MCF 10A (cell line): ENCODE measurements at regions not wholly inside any gene's neighbourhood (a gene's known extent, or its start where the extent isn't known, plus 50 kb on each side); places are given as distances from the start of the nearest gene placed in this dataset.
"Not testable (repeated sequence)": the region's sequence is repeated elsewhere in the genome, so short reads cannot be mapped to it uniquely, and the experiment has no call there.

Source experiments
- BruUV-seq: library from RNA; stranded (reverse); fragments of 400-500 nt; replicated peaks from 2 replicates; lab custom pipeline; 2021; lab: Mats Ljungman, UMichigan
- CTCF ChIA-PET: fragments of 300-600 bp; sonication (Branson Sonifier 250); formaldehyde crosslinking; extraction: SDS; loops from one replicate; lab custom pipeline; 2021; ENCODE audit warnings: antibody characterized with exemption, inconsistent platforms; lab: Yijun Ruan, JAX
- POLR2A ChIA-PET: fragments of 300-600, 350-650 bp; sonication (Branson Sonifier 250); formaldehyde crosslinking; extraction: SDS; loops from one replicate; lab custom pipeline; 2020; ENCODE audit warnings: antibody characterized with exemption, inconsistent platforms; lab: Yijun Ruan, JAX
- DNase-seq: peaks from one replicate; pipeline ENCODE4 v3.0.0-alpha.2; 2018; ENCODE audit not compliant: unreplicated experiment
- H3K27ac Mint-ChIP-seq: one replicate; pipeline ENCODE4 v1.8.0; 2022; ENCODE audit warnings: mild to moderate bottlenecking, low read depth, mixed read lengths; ENCODE audit not compliant: unreplicated experiment
- H3K27me3 Mint-ChIP-seq: one replicate; pipeline ENCODE4 v1.8.0; 2022; ENCODE audit warnings: mixed read lengths; ENCODE audit not compliant: insufficient read depth, unreplicated experiment
- H3K36me3 Mint-ChIP-seq: one replicate; pipeline ENCODE4 v1.8.0; 2022; ENCODE audit warnings: mild to moderate bottlenecking, moderate library complexity, mixed read lengths; ENCODE audit not compliant: insufficient read depth, unreplicated experiment
- H3K4me1 Mint-ChIP-seq: one replicate; pipeline ENCODE4 v1.8.0; 2022; ENCODE audit warnings: mixed read lengths; ENCODE audit not compliant: insufficient read depth, unreplicated experiment
- H3K4me3 Mint-ChIP-seq: one replicate; pipeline ENCODE4 v1.8.0; 2022; ENCODE audit warnings: mild to moderate bottlenecking, moderate library complexity, mixed read lengths; ENCODE audit not compliant: unreplicated experiment
- H3K9me3 Mint-ChIP-seq: one replicate; pipeline ENCODE4 v1.8.0; 2022; ENCODE audit warnings: mixed read lengths; ENCODE audit not compliant: unreplicated experiment
- intact Hi-C: fragments of 100-400 bp; cut with micrococcal nuclease; formaldehyde crosslinking; loops from 2 replicates; pipeline ENCODE4 v1.14.1; 2022
- TF ChIP-seq, protein P1 (sequence below): fragments of 200-600 bp; IDR thresholded peaks from one replicate; pipeline ENCODE4 v1.8.0; 2022; ENCODE audit warnings: antibody characterized with exemption, mild to moderate bottlenecking; ENCODE audit not compliant: unreplicated experiment

GRCh38 chr12:82300611-82301010 is 57.6 kb downstream of the CCDC59 start:
- DNase-seq, result no peak
- TF ChIP-seq, protein P1, sequence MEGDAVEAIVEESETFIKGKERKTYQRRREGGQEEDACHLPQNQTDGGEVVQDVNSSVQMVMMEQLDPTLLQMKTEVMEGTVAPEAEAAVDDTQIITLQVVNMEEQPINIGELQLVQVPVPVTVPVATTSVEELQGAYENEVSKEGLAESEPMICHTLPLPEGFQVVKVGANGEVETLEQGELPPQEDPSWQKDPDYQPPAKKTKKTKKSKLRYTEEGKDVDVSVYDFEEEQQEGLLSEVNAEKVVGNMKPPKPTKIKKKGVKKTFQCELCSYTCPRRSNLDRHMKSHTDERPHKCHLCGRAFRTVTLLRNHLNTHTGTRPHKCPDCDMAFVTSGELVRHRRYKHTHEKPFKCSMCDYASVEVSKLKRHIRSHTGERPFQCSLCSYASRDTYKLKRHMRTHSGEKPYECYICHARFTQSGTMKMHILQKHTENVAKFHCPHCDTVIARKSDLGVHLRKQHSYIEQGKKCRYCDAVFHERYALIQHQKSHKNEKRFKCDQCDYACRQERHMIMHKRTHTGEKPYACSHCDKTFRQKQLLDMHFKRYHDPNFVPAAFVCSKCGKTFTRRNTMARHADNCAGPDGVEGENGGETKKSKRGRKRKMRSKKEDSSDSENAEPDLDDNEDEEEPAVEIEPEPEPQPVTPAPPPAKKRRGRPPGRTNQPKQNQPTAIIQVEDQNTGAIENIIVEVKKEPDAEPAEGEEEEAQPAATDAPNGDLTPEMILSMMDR, result no peak
- Mint-ChIP-seq H3K36me3 (peaks cover 6% of the 10 kb centered on the region), H3K4me1 (peaks cover 4% of the 10 kb centered on the region), H3K27ac (no peak overlapping the region), H3K9me3 (no peaks in the 10 kb centered on the region), H3K27me3 (no peaks in the 10 kb centered on the region), H3K4me3 (no peak overlapping the region)
- no TSS peak for BruUV-seq
- ChIA-PET POLR2A (no interaction called here), CTCF (no interaction called here)
- intact Hi-C loops, result no loop called here

GRCh38 chr12:82299319-82300025 is 58.7 kb downstream of the CCDC59 start:
- Mint-ChIP-seq H3K27ac (no peak overlapping the region), H3K4me1 (peaks cover 4% of the 10 kb centered on the region), H3K9me3 (no peaks in the 10 kb centered on the region), H3K27me3 (no peaks in the 10 kb centered on the region), H3K4me3 (no peak overlapping the region), H3K36me3 (peaks cover 1% of the 10 kb centered on the region)
- CTCF ChIA-PET, result no interaction called here
- intact Hi-C loops, result no loop called here
- TF ChIP-seq, protein P1, result no peak
- no TSS peak for BruUV-seq
- DNase-seq, result no peak
- POLR2A ChIA-PET, result no interaction called here

GRCh38 chr12:82290415-82290814 is 67.8 kb downstream of the CCDC59 start:
- Mint-ChIP-seq H3K4me1 (no peaks in the 10 kb centered on the region), H3K4me3 (no peak overlapping the region), H3K9me3 (no peaks in the 10 kb centered on the region), H3K36me3 (no peaks in the 10 kb centered on the region), H3K27ac (no peak overlapping the region), H3K27me3 (no peaks in the 10 kb centered on the region)
- DNase-seq, result no peak
- no TSS peak for BruUV-seq
- TF ChIP-seq, protein P1, result no peak
- intact Hi-C loops, result no loop called here
- ChIA-PET CTCF (no interaction called here), POLR2A (no interaction called here)

GRCh38 chr12:82281335-82281734 is 76.9 kb downstream of the CCDC59 start:
- H3K9me3 Mint-ChIP-seq, POLR2A ChIA-PET, H3K4me3 Mint-ChIP-seq, CTCF ChIA-PET, intact Hi-C loops, H3K4me1 Mint-ChIP-seq, H3K36me3 Mint-ChIP-seq, DNase-seq, H3K27ac Mint-ChIP-seq, H3K27me3 Mint-ChIP-seq, BruUV-seq: not testable (repeated sequence)
